Adipose tissue (tissue), 3 donors: ENCODE measurements at regions not wholly inside any gene's neighbourhood (a gene's known extent, or its start where the extent isn't known, plus 50 kb on each side); places are given as distances from the start of the nearest gene placed in this dataset.
"Not testable (repeated sequence)": the region's sequence is repeated elsewhere in the genome, so short reads cannot be mapped to it uniquely, and the experiment has no call there.

Source experiments
- H3K27ac ChIP-seq: one replicate; pipeline ENCODE4 v1.5.1; 2013; ENCODE audit warnings: low read depth, low read length
- WGBS, 3 donors: extraction: QIAGEN DNeasy Blood & Tissue Kit; methylation state at CpG; one replicate each; pipeline ENCODE4 v1.1.7; 2013; 5-methylcytosine and 5-hydroxymethylcytosine counted together
- donor health status: healthy with polysubstance abuse.
- donor health status: Bipolar disorder and iron deficiency.
- donor health status: healthy.

DNA sequence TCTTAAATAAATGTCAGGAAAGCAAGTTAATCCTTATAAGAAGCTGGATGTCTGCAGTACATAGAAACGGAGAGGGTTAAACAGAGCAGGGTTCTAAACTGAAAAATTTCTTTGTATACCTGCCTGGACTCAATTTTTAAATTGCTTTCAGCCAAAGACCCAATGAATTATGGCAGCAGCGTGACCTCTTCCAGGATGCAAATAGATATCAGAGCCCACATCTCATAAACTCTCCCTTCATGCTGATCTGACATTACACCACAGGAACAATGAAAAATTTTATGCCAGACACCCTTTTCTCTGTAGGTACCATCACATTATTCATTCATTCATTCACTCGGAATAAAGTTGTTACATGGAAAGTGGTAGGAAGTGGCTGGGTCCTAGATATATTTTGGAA, 236.4 kb downstream of the NUF2 start:
- H3K27ac ChIP-seq: no peak overlapping the region
- 73 to 85% (median 79%) methylated on average over 3 of the region's 3 CpGs for WGBS, 3 donors

DNA sequence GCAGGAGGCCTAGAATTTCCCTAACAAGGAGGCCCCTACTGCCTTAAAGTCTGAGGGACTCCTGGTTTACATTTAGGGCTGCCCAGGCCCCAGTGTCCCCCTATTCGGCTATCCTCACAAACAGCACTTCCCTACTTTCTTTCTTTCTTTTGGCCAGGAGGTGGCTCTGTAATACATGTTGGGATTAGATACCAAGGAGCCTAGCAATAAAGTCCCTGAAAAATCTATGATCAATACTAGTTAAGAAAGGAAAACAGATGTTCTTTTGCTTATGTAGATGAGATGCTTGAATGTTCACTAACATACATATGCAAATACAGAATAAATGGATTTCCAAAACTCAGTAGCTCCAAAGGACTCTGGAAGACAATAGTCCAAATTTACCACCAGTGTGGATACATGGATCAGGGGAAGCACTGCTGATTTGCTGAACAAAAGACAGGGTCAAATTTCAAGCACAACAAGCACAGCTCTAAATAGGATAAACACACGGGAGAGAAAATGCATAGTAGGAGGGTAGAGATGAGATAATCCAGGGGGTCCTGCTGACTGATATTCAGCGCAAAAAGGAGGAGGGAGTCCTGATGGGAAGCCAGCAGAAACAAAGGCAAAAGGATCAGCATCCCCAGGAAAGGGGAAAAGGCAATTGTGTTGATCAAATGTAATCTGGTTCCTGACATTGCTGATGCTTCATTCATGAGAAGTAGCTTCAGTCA, 240.0 kb downstream of the NUF2 start:
- 46 to 50% (median 49%) methylated on average over 3 of the region's 3 CpGs for WGBS, 3 donors
- no peak overlapping the region for H3K27ac ChIP-seq

DNA sequence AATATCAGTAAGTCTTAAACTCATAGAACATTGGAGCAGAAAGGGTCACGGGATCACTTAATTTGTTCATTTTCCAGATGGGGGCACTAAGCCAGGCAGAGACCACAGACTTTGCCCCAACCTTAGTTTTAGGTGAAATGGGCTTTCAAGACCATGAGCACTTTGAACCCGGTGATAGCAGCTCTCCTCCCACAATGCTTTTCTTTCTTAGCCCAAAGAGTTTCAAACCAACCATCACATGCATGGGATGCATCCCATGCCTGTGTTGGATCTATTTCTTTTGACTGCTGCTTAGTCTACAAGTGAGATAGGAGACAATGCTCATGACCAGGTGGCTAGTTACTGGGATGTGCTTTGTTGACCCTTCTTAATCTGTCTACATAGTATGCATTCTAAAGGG, 240.6 kb downstream of the NUF2 start:
- no peak overlapping the region for H3K27ac ChIP-seq
- WGBS, 3 donors: 85 to 92% (median 87%) methylated on average over 2 of the region's 2 CpGs

DNA sequence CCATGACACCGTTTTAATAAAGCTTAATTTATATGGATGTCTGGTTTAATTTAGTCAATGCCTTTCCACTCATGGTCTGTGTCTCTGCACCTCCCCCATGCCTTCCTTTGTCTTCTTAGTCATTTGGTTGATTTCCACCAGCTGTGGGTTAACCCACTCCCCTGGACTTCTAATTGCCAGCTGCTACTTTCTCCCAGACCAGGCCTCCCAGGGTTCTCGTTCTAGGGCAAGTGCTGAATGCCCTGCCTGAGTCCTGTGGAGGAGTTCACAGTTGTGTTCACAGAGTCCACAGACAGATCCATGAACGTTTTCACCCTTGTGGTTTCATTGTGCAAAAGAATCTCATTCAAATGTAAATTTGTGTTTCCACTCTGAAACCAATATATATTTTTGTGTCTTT, 243.4 kb downstream of the NUF2 start:
- no peak overlapping the region for H3K27ac ChIP-seq
- 64 to 78% (median 68%) methylated on average over 3 of the region's 3 CpGs for WGBS, 3 donors

DNA sequence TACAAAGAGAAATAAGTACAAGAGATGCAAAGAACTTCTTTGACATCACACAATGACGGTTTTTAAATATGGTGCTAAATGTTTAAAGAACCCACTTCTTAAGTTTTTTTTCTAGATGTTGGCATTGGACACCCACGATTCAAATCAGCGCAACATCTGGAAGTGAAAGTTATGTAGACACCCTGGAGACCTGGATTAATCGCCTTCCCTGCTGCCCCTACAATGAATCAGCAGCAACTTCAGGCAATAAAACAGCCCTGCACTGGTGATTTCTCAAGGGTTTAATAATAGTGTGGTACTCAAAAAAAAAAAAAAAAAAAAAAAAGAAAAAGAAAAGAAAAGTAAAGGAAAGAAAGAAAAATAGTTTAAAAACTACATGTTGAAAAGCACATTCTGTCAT, 248.3 kb downstream of the NUF2 start:
- WGBS, 3 donors: 51 to 70% (median 63%) methylated on average over 4 of the region's 4 CpGs
- no peak overlapping the region for H3K27ac ChIP-seq

DNA sequence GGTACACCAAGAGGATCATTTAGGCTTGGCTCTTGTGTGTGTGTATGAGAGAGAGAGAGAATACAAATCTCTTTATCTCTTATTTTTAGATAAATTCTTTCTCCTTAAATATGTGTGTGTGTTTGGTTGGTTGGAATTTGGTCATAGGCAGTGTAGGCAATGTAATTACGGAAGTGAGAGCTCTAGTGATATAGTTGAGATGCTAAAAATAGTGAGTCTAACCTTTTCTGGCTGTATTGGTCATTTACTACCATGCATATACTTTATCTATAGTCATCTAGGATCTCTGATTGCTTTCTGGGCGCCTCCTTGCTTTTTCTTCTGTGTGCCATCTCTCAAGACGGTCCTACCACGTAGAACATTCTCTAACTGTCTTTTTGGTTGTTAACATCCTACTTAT, 250.2 kb downstream of the NUF2 start:
- H3K27ac ChIP-seq: no peak overlapping the region
- WGBS, 3 donors: 88 to 90% (median 90%) methylated on average over 4 of the region's 4 CpGs

DNA sequence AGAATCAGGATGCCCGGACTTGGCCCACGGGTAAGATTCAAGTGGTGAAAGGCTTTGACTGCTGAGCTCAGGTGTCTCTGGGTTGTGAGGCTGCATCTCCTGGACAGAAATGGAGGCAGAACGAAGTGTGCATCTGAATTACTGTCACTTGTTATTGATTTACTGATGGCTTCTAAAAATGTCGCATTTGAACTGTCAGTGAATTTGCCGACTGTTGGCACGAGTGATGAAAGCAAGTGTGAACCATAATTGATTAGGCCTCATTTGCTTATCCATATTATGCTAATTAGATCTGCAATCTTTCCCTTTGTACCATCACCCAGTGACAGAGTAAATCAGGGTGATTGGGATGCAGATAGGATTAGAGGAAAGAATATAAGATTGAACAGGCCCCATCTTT, 252.4 kb downstream of the NUF2 start:
- H3K27ac ChIP-seq: no peak overlapping the region
- WGBS, 3 donors: 84 to 92% (median 90%) methylated on average over 6 of the region's 6 CpGs

DNA sequence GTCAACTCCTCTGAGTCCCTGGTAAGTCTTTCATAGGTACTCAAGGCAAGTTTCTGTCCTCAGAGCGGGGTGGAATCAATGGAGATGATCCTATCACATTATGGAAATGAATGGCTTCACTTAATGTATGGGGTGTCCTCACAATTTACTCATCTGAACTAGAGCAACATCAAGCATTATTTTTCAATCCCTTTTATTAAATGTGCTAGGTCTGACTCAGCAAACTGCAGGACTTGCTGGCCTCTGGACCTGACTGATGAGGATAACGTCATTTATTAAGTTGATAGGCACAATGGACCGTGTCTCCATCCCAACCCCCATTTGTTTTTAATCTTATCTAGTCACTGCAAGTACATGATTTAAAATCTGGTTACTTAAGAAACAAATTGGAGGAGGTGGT, 259.2 kb downstream of the NUF2 start:
- H3K27ac ChIP-seq: no peak overlapping the region
- WGBS, 3 donors: 50 to 60% (median 53%) methylated on average over 3 of the region's 3 CpGs

DNA sequence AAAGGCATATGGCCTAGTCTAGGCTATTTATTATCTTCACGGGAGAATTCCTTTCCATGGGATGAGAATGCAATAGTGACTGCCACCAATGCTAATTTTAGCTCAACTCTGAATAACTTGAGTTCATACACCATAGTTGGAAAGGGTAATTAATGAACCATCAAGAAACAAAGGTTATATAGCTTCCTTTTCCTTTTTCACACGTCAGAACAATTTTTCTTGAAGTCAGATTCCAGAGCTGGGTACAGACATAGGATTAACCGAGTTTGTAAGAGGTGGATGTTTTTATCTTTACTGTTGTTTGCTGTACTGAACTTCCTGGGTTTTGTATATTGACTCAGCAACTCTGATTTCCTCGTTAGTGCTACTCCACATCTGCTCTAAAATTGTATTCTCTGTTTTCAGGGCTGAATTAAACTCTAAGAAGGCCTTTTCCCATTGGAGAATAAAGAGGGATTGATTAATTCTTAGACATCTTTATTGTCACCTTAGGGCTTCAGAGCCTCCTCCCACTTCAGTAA, 262.0 kb downstream of the NUF2 start:
- 40 to 57% (median 44%) methylated on average over 4 of the region's 4 CpGs for WGBS, 3 donors
- no peak overlapping the region for H3K27ac ChIP-seq

DNA sequence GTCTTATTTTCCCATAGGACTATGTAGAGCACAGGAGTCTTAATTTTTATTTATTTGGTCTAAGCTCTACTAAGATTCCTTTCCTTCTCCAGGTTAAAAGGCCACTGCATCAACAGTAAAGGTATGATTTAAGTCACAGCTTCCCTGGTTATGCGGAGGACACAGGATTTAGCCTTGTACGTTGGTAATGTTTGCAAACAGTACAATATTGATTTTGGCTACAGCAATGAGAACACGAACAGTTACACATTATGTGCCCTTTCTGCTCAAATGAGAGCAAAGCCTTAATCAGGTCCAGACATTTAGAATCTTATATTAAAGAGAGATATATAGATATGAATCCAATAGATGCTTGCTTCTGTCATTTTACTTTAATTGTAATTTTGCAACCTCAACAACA, 264.0 kb downstream of the NUF2 start:
- H3K27ac ChIP-seq: no peak overlapping the region
- 31 to 89% (median 87%) methylated on average over 3 of the region's 3 CpGs for WGBS, 3 donors

DNA sequence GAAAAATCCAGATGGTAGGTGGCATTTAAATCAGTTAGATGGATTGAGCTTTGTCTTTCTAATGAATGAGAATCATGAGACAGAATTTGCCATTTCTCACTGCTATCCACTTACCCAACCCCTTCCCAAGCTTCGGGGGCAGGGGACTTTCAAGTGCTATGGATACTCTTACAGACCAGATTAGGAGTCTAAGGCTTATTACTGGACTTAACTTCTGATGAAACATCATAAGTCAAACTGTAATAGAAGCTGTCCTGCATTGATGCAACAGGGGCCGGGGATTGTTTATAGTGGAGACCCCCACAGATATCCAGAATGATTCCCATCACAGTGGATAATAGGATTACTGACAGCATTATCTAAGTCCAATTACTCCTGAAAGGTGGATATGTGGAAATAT, 267.0 kb downstream of the NUF2 start:
- no peak overlapping the region for H3K27ac ChIP-seq
- 82 to 93% (median 89%) methylated on average over 2 of the region's 2 CpGs for WGBS, 3 donors

DNA sequence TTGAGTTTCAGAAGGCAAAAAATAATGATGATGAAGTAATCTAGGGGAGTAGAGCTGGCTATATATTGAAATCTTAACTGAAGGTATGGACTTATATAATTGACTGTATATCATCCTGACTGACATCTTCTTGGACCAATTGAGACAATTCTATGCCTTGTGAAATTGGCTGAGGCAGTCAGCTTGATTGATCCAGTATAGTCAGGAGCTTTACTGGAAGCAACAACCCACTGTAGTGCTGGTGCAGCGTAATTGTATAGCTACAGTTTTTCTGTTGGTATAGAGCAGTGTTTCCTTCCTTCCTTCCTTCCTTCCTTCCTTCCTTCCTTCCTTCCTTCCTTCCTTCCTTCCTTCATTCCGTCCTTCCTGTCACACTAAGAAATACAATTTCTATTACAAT, 268.0 kb downstream of the NUF2 start:
- 66 to 77% (median 73%) methylated on average over 2 of the region's 2 CpGs for WGBS, 3 donors

DNA sequence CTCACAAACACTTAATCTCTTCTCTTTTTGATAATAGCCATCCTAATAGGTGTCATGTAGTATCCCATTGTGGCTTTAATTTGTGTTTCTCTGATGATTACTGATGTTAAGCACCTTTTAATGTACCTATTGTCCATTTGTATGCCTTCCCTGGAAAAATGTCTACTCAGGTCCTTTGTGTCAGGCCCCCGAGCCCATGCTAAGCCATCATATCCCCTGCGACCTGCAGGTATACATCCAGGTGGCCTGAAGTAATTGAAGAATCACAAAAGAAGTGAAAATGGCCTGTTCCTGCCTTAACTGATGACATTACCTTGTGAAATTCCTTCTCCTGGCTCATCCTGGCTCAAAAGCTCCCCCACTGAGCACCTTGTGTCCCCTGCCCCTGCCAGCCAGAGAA, 269.4 kb downstream of the NUF2 start:
- 73 to 80% (median 76%) methylated on average over 2 of the region's 2 CpGs for WGBS, 3 donors
- H3K27ac ChIP-seq: not testable (repeated sequence)

More for the DNA sequence above, 268.0 kb downstream of the NUF2 start:
- no peak overlapping the region for H3K27ac ChIP-seq

DNA sequence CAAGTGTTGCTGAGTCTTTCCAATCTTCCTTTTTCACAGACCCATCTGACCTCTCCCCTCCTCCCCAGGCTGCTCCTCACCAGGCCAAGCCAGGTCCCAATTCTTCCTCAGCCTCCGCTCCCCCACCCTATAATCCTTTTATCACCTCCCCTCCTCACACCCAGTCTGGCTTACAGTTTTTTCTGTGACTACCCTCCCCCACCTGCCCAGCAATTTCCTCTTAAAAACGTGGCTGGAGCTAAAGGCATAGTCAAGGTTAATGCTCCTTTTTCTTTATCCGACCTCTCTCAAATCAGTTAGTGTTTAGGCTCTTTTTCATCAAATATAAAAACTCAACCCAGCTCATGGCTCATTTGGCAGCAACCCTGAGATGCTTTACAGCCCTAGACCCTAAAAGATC, 270.9 kb downstream of the NUF2 start:
- WGBS, 3 donors: 49 to 77% (median 65%) methylated on average over 3 of the region's 3 CpGs
- not testable (repeated sequence) for H3K27ac ChIP-seq

DNA sequence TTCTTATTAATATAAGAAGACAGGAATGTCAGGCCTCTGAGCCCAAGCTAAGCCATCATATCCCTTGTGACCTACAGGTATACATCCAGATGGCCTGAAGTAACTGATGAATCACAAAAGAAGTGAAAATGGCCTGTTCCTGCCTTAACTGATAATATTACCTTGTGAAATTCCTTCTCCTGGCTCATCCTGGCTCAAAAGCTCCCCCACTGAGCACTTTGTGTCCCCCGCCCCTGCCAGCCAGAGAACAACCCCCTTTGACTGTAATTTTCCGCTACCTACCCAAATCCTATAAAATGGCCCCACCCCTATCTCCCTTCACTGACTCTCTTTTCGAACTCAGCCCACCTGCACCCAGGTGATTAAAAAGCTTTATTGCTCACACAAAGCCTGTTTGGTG, 274.4 kb downstream of the NUF2 start:
- H3K27ac ChIP-seq: not testable (repeated sequence)
- 74 to 79% (median 77%) methylated on average over 3 of the region's 3 CpGs for WGBS, 3 donors

DNA sequence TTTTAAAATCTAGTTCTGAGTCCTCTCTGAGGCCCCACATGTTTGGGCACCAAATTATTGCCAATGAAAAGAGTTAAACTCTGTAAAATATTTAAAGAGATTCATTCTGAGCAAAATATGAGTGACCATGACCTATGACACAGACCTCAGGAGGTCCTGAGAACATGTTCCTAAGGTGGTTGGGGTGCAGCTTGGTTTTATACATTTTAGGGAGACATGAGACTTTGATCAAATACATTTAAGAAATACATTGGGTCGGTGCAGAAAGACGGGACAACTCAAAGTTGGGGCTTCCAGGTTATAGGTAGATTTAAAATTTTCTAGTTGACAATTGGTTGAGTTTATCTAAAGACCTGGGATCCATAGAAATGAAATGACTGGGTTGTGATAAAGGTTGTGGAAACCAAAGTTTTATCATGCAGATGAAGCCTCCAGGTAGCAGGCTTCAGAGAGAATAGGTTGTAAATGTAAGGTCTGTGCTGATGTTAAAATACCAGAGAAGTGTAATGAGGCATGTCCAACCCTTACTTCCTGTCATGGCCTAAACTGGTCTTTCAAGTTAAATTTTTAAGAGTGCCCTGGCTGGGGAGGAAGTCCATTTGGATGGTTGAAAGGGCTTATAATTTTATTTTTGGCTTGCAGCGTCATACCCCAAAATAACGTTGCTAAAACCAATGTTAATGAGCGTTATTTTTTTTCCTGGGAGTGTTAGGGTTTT, 274.9 kb downstream of the NUF2 start:
- 53 to 67% (median 66%) methylated on average over 5 of the region's 5 CpGs for WGBS, 3 donors

DNA sequence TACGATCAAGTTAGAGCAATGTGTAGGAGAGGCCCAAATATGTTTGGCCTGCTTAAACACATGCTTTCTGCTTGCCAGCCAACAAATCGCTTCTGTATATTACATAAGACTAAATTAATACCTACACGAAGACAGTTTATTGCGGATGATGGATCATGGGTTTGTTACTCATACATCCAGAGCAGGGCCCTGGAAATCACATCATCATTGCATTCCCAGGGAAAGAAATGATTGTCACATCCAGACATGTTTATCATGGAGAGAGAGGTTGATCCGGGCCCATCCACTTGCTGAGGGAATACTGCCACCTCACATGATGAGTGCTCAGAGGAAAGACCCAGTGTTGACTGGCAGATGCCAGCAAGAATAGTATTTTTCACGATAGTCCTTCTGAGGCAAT, 282.6 kb downstream of the NUF2 start:
- 85 to 89% (median 88%) methylated on average over 6 of the region's 6 CpGs for WGBS, 3 donors

More for the DNA sequence above, 274.9 kb downstream of the NUF2 start:
- no peak overlapping the region for H3K27ac ChIP-seq

DNA sequence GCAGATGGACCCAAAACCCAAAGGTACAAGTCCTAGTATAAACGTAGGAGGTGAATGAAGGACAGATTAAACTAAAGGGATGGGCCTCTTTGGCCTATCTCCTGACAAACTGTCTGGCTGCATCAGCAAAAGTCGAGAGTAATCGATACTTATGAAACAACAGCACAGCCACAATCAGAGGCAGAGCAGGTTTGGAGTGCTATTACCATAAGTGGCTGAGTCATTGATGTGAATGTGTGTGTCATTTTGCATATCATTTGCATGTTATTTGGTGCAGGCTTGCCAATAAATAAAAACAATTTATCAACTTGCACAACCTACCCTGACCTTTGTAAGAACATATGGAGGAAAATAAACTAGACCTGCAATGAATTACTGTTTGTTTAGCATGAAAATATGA, 283.1 kb downstream of the NUF2 start:
- H3K27ac ChIP-seq: no peak overlapping the region
- 73 to 88% (median 74%) methylated on average over 3 of the region's 3 CpGs for WGBS, 3 donors

More for the DNA sequence above, 282.6 kb downstream of the NUF2 start:
- H3K27ac ChIP-seq: no peak overlapping the region

DNA sequence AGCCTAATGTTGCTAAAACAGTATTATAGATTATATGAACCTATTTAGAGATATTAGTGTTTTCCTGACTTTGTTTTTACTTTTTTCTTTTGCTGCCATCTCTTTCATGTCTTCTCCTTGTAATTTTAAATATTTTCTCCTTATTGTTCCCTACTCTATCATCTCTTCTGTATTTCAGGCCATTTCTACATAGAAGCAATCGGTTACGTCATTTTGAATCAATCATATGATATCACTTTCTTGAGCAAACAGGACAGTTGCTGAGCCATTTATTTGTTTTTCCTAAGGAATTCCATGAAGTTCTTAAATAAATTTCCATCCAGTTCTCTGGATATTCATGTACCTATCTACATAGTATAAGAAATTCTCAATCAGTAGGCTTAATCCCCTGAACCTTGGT, 287.2 kb downstream of the NUF2 start:
- no peak overlapping the region for H3K27ac ChIP-seq
- WGBS, 3 donors: 56 to 97% (median 94%) methylated on average over 2 of the region's 2 CpGs

DNA sequence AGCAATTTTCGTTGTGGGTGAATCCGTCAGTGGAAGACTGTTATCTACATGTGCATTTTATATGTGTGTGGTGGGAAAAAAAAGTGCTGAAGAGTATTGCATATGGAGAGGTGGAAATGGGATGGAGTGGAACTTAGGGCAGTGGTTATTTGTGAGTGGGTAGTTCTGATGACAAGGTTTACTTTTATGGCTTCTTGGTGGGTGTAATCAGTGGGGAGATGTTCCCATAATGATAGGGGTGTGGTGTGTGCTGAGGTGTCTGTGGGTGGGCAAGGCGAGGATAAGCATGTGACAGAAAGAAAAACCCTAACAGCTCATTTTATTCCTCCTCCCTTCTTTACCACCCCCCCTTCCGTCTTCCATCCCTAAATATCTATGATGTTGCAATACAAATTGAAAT, 288.1 kb downstream of the NUF2 start:
- WGBS, 3 donors: 58 to 63% (median 60%) methylated on average over 4 of the region's 4 CpGs
- no peak overlapping the region for H3K27ac ChIP-seq
